Right ventricle myocardium inferior (tissue), 1 donor: ENCODE measurements at regions not wholly inside any gene's neighbourhood (a gene's known extent, or its start where the extent isn't known, plus 50 kb on each side); places are given as distances from the start of the nearest gene placed in this dataset.
A peak's percentile ranks its signal among the peaks of the same experiment; 100 is the strongest.
"Not testable (repeated sequence)": the region's sequence is repeated elsewhere in the genome, so short reads cannot be mapped to it uniquely, and the experiment has no call there.

Source experiments
- ATAC-seq: fragments of 200-7000 bp; cut with Tn5 transposase; one replicate; pipeline ENCODE4 v1.9.1; 2020; ENCODE audit warnings: mild to moderate bottlenecking, moderate library complexity
- DNase-seq: peaks from one replicate; pipeline ENCODE4 v3.0.0; 2021; ENCODE audit errors: missing footprints
- intact Hi-C: fragments of 100-400 bp; cut with DNase I; formaldehyde crosslinking; loops from one replicate; pipeline ENCODE4 v1.11.0; 2022
- donor health status: DM: no; HTN: yes; CAD: no; lungs with severe emphysema.

GRCh38 chr18:22534706-22535105 is 117.0 kb upstream of the CTAGE1 start:
- intact Hi-C loops, ATAC-seq, DNase-seq: not testable (repeated sequence)

GRCh38 chr18:22536558-22536957 is 118.8 kb upstream of the CTAGE1 start:
- no peak for DNase-seq
- intact Hi-C loops, result no loop called here
- ATAC-seq, result no peak

- intact Hi-C loops, result no loop called here
- peak; percentile 79 for ATAC-seq
- no peak for DNase-seq
Observed at GRCh38 chr18:22538426-22538825, 120.7 kb upstream of the CTAGE1 start.

- ATAC-seq, result peak; percentile 66
- intact Hi-C loops, result no loop called here
- peak; percentile 80 for DNase-seq
Observed at GRCh38 chr18:22539051-22539765, 121.5 kb upstream of the CTAGE1 start.

GRCh38 chr18:22541232-22541631 is 123.5 kb upstream of the CTAGE1 start:
- no peak for ATAC-seq
- DNase-seq, result no peak
- intact Hi-C loops, result no loop called here

GRCh38 chr18:22542406-22542835 is 124.7 kb upstream of the CTAGE1 start:
- intact Hi-C loops, result no loop called here
- ATAC-seq (peak; percentile 45), DNase-seq (no peak)

GRCh38 chr18:22543769-22544168 is 126.1 kb upstream of the CTAGE1 start:
- no peak for DNase-seq
- intact Hi-C loops, result no loop called here
- ATAC-seq, result no peak

GRCh38 chr18:22544626-22545025 is 126.9 kb upstream of the CTAGE1 start:
- intact Hi-C loops, result loop anchor here (5.0 kb wide), 1 partner anchor 52 kb away; no protein-coding TSS in a partner anchor
- no peak for DNase-seq
- ATAC-seq, result no peak

- DNase-seq (no peak), ATAC-seq (no peak)
- intact Hi-C loops, result loop anchor here (5.0 kb wide), 1 partner anchor 53 kb away; no protein-coding TSS in a partner anchor
Observed at GRCh38 chr18:22545066-22545760, 127.5 kb upstream of the CTAGE1 start.

- DNase-seq (no peak), ATAC-seq (peak; percentile 67)
- intact Hi-C loops, result loop anchor here (5.0 kb wide), 1 partner anchor 55 kb away; no protein-coding TSS in a partner anchor
Observed at GRCh38 chr18:22546905-22547570, 129.3 kb upstream of the CTAGE1 start.

GRCh38 chr18:22547807-22548561 is 130.3 kb upstream of the CTAGE1 start:
- no peak for DNase-seq
- ATAC-seq, result no peak
- intact Hi-C loops, result loop anchor here (5.0 kb wide), 1 partner anchor 56 kb away; no protein-coding TSS in a partner anchor

GRCh38 chr18:22549260-22549937 is 131.7 kb upstream of the CTAGE1 start:
- intact Hi-C loops, result loop anchor here (5.0 kb wide), 1 partner anchor 57 kb away; no protein-coding TSS in a partner anchor
- ATAC-seq (peak; percentile 64), DNase-seq (no peak)

GRCh38 chr18:22550366-22550765 is 132.7 kb upstream of the CTAGE1 start:
- no peak for DNase-seq
- intact Hi-C loops, result no loop called here

GRCh38 chr18:22550861-22551260 is 133.1 kb upstream of the CTAGE1 start:
- intact Hi-C loops, result no loop called here
- DNase-seq (no peak), ATAC-seq (no peak)

More at GRCh38 chr18:22550366-22550765, 132.7 kb upstream of the CTAGE1 start:
- ATAC-seq, result no peak

GRCh38 chr18:22551536-22552151 is 133.9 kb upstream of the CTAGE1 start:
- DNase-seq (no peak), ATAC-seq (no peak)
- intact Hi-C loops, result no loop called here

- intact Hi-C loops, result no loop called here
- no peak for ATAC-seq
- DNase-seq, result no peak
Observed at GRCh38 chr18:22552254-22552653, 134.5 kb upstream of the CTAGE1 start.

GRCh38 chr18:22552899-22553460 is 135.3 kb upstream of the CTAGE1 start:
- ATAC-seq (no peak), DNase-seq (no peak)
- intact Hi-C loops, result no loop called here
